Transverse colon (tissue), 3 donors: ENCODE measurements at regions not wholly inside any gene's neighbourhood (a gene's known extent, or its start where the extent isn't known, plus 50 kb on each side); places are given as distances from the start of the nearest gene placed in this dataset.

Experiments used
- CTCF ChIP-seq, 5 experiments: fragments of 200-600 bp in 3 of 5; fragments of 450-650 bp in 2 of 5; sonication (generic) in 3 of 5; IDR thresholded peaks; 1 replicate in 2 of 5; 2 replicates in 3 of 5; pipeline ENCODE4 v1.5.1; 2016 to 2017; ENCODE audit warnings: antibody characterized with exemption in 5 of 5, inconsistent platforms in 3 of 5, mild to moderate bottlenecking in 2 of 5, moderate library complexity in 1 of 5
- POLR2A ChIP-seq: fragments of 450-650 bp; IDR thresholded peaks from one replicate; pipeline ENCODE4 v1.6.1; 2016; ENCODE audit warnings: antibody characterized with exemption, mild to moderate bottlenecking, moderate library complexity

- TF ChIP-seq CTCF (IDR thresholded peaks at IDR 0.05) (no peak), POLR2A (no peak)
Measured at GRCh38 chr10:28977518-28977917, 300.2 kb downstream of the BAMBI start.
